ENCODE measurements at regions not wholly inside any gene's neighbourhood (a gene's known extent, or its start where the extent isn't known, plus 50 kb on each side); places are given as distances from the start of the nearest gene placed in this dataset.

DNA sequence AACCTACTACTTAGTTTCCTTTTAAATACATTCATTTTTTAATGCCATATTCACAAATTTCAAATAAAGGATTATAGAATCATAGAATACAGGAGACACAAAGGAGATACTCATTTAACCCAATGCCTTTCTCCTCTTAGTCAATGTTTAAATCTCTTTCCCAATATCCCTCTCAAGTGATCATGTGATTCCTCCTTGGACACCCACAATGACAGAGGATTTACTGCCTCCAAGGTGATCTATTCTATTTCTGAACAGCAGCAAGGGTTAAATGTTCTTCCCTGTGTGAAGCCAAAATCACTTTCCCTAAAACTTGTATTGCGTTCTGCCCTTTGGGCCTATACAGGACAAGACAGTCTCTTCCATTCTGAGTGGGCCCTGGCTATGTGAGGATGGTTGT lies 73.3 kb upstream of the PICALM start:
- Histone ChIP-seq H3K36me3 (ENCODE audit: control insufficient read depth in 2 of 4, insufficient read depth in 4 of 4, low read length in 3 of 4) (no peaks in the 10 kb centered on the region), H3K23ac (ENCODE audit: insufficient read length) (no peak overlapping the region), H4K8ac (ENCODE audit: extremely low read depth, insufficient read depth, low read length) (no peak overlapping the region), H3K79me2 (ENCODE audit: control insufficient read depth in 1 of 2, insufficient read depth in 2 of 2, low read length in 2 of 2) (no peaks in the 10 kb centered on the region), H4K5ac (ENCODE audit: insufficient read length, low read depth, low read length) (no peak overlapping the region), H3K23me2 (ENCODE audit: low read depth, low read length) (no peaks in the 10 kb centered on the region), H2AK5ac (ENCODE audit: low read depth, low read length) (no peak overlapping the region), H2AFZ (ENCODE audit: low read length) (no peak overlapping the region), H4K91ac (replicated peaks; ENCODE audit: insufficient read length, low read length) (no peak overlapping the region), H3K4me1 (replicated peaks in 1 of 4; ENCODE audit: control insufficient read depth in 3 of 4, insufficient read depth in 4 of 4, low read length in 3 of 4) (no peaks in the 10 kb centered on the region), H3K4ac (replicated peaks; ENCODE audit: insufficient read length, low read depth, low read length) (no peak overlapping the region), H4K20me1 (replicated peaks in 1 of 2; ENCODE audit: control insufficient read depth in 1 of 2, insufficient read depth in 2 of 2, low read length in 2 of 2) (no peaks in the 10 kb centered on the region), H3K79me1 (ENCODE audit: low read depth, low read length) (no peaks in the 10 kb centered on the region), H3K14ac (ENCODE audit: insufficient read length) (no peak overlapping the region), H2BK5ac (ENCODE audit: low read depth, low read length) (no peak overlapping the region), H3K9me3 (ENCODE audit: insufficient read depth in 2 of 2, low read depth in 1 of 2, low read length in 1 of 2) (no peaks in the 10 kb centered on the region), H3K9ac (replicated peaks in 1 of 4; ENCODE audit: extremely low read depth in 1 of 4, low read depth in 3 of 4, low read length in 3 of 4) (no peak overlapping the region), H3K4me2 (ENCODE audit: insufficient read depth in 1 of 2, low read depth in 2 of 2, low read length in 2 of 2) (no peak overlapping the region), H3K4me3 (ENCODE audit: extremely low read depth in 1 of 4, insufficient read depth in 2 of 4, low read depth in 3 of 4, low read length in 4 of 4) (no peak overlapping the region), H3K18ac (ENCODE audit: extremely low read depth, low read length) (no peak overlapping the region), H3K27ac (ENCODE audit: low read depth, low read length) (no peak overlapping the region), H2BK20ac (ENCODE audit: low read length) (no peak overlapping the region), H2BK12ac (ENCODE audit: low read depth, low read length) (no peak overlapping the region), H3K56ac (replicated peaks; ENCODE audit: insufficient read length, low read depth, low read length) (no peak overlapping the region), H2BK15ac (ENCODE audit: low read length) (no peak overlapping the region), H2BK120ac (replicated peaks; ENCODE audit: low read depth, low read length) (no peak overlapping the region), H3K27me3 (replicated peaks in 1 of 4; ENCODE audit: control insufficient read depth in 3 of 4, extremely low read depth in 1 of 4, insufficient read depth in 3 of 4, low read length in 3 of 4) (no peaks in the 10 kb centered on the region)
- FAIRE-seq, result no peak
- WGBS, 2 experiments (ENCODE audit: extremely low coverage in 1 of 2, insufficient coverage in 1 of 2, insufficient read length in 1 of 2, insufficient replicate concordance in 2 of 2, low coverage in 1 of 2, low lambda C conversion rate in 2 of 2, missing lambda C conversion rate in 1 of 2), result 86% methylated on average over 1 of the region's 1 CpG; no CpG with 5 or more reads in 1 of the 2 experiments
- ChIA-PET POLR2A (ENCODE audit: partially characterized antibody) (no interaction called here), CTCF (ENCODE audit: partially characterized antibody) (interaction anchor here (1.4 kb wide), 1 partner anchor 29 kb away, joined by 3 read pairs; no protein-coding TSS in a partner anchor)
- TF ChIP-seq, protein P1, sequence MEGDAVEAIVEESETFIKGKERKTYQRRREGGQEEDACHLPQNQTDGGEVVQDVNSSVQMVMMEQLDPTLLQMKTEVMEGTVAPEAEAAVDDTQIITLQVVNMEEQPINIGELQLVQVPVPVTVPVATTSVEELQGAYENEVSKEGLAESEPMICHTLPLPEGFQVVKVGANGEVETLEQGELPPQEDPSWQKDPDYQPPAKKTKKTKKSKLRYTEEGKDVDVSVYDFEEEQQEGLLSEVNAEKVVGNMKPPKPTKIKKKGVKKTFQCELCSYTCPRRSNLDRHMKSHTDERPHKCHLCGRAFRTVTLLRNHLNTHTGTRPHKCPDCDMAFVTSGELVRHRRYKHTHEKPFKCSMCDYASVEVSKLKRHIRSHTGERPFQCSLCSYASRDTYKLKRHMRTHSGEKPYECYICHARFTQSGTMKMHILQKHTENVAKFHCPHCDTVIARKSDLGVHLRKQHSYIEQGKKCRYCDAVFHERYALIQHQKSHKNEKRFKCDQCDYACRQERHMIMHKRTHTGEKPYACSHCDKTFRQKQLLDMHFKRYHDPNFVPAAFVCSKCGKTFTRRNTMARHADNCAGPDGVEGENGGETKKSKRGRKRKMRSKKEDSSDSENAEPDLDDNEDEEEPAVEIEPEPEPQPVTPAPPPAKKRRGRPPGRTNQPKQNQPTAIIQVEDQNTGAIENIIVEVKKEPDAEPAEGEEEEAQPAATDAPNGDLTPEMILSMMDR (IDR thresholded peaks at IDR 0.05; ENCODE audit: control extremely low read depth in 1 of 3, insufficient read depth in 1 of 3, low read depth in 1 of 3, low read length in 3 of 3), result no peak
- TF ChIP-seq GTF2F1 (IDR thresholded peaks at IDR 0.05; ENCODE audit: borderline replicate concordance, low read depth, low read length) (no peak), NANOG (IDR thresholded peaks at IDR 0.05; ENCODE audit: insufficient read depth, low read depth, low read length, poor library complexity, severe bottlenecking) (no peak), POU5F1 (IDR thresholded peaks at IDR 0.05; ENCODE audit: low read depth, low read length) (no peak), RAD21 (IDR thresholded peaks at IDR 0.05 in 1 of 2, conservative IDR thresholded peaks at IDR 0.05 in 1 of 2; ENCODE audit: low read depth in 2 of 2, low read length in 2 of 2) (no peak), USF2 (IDR thresholded peaks at IDR 0.05; ENCODE audit: low read length) (no peak)
- no peak for DNase-seq (ENCODE audit: low read depth in 1 of 2, low spot score in 2 of 2)
